ENCODE measurements at regions not wholly inside any gene's neighbourhood (a gene's known extent, or its start where the extent isn't known, plus 50 kb on each side); places are given as distances from the start of the nearest gene placed in this dataset.
"Not testable (repeated sequence)": the region's sequence is repeated elsewhere in the genome, so short reads cannot be mapped to it uniquely, and the experiment has no call there.

DNA sequence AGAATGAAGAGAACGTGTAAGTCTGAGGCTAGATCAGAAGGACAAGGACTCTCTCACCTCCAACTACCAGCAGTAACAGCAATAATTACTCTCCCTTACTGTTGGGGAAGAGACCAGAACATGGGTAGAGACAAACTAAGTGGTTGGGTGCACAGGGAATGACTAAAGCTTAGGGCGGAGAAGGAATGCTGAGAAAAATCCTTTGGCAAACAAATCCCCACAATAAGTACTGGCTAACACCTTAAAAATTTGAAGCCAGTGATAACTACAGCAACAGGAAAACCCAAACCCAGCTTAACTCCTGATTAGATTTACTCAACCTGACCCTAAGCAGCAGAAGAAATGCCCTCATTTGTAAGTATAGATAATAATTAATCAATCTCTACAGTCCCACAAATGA, 759.0 kb downstream of the AACS start:
- no peak for DNase-seq

DNA sequence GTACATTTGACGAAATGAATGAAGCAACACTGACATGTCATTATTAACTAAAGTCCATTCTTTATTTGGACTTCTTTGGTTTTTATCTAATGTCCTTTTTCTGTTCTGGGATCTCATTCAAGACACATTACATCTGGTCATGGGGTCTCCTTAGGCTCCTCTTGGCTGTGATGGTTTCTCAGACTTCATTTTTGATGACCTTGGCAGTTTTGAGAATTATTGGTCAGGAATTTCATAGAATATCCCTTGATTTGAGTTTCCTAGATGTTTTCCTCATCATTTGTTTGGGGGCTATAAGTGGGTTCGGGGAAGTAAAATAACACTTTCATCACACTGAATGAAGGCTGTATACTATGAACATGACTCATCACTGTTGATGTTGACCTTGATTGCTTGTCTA, 770.6 kb downstream of the AACS start:
- no peak for DNase-seq

DNA sequence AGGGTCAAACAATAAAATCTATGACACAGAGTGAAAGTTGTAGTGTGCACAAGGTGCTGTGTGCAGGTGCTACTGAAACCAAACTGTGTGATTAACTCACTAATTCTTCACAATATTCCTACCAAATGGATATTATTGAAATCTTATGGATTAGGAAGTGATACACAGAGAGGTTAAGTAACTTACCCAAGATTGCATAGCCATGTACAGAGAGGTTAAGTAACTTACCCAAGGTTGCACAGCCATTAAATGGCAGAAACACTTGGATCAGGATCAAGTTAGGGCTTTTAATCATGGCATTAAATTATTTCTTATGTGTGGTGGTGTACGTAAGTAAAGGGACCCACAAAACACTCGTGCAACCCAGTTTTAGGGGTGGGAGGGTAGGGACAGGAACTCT, 771.4 kb downstream of the AACS start:
- no peak for DNase-seq

DNA sequence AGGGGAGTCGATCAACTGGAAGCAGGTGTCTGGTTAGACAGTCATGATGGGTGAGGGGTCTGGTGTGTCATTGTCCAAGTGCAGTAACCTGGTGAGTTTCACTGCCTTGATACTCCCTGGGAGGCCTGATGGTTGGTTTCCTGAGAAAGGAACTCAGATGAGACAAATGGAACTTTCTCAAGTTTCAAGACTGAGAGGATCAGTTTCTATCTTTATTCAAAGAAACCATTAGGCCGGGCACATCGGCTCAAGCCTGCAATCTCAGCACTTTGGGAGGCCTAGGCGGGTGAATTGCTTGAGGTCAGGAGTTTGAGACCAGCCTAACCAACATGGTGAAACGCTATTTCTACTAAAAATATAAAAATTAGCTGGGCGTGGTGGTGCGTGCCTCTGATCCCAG, 776.1 kb downstream of the AACS start:
- DNase-seq = no peak

DNA sequence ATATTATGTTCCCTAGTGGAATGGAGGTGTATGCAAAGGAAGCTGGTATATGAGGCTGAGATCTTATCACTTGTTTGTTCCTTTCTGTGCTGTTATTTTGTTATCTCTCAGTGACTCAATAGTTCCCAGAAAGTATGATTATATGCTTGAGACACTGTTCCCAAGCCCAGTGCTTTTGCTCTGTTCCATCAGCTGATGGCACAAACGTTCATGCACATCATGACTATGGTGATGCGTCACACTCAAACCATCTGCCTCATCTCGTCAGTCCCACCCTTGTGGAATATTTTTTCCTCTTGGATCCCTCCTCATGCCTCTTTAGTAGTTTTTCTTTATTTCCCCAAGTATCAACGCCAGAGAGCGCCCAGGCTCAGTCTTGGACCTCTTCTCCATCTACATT, 786.9 kb downstream of the AACS start:
- DNase-seq = no peak

DNA sequence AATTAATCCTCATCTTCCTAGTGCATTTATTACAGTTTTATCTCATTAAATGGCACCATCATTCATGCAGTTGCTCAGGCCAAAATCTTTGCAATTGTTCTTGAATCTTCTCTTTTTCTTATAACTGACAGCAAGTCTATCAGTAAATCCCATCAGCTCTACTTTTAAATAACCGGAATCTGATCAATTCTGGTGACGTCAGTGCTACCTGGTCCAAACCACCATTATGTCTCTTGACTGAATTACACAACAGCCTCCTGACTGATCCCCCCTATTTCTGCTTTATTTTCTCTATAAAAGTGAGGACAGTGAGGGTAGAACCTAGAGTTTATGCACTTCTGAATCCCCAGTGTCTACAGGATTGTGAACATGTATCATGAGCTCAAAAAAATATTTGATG, 787.4 kb downstream of the AACS start:
- no peak for DNase-seq

DNA sequence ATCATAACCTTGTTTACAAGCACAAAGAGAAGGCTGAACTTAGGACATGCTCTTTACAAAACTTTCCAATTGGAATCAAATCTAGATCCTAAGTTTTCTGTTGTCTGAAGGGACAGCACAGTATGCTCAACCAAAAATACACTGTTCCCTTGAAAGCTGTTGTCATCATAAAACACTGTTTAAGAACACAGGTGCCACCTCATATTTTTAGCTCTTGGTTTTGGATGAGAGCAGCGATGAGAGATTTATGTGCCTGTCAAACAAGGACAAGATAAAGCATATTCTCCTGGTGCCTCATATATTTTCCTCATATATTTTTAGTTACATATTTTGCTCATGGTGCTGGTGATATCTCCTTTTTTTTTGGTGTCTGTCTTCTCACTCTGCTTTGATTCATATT, 788.4 kb downstream of the AACS start:
- DNase-seq = no peak

DNA sequence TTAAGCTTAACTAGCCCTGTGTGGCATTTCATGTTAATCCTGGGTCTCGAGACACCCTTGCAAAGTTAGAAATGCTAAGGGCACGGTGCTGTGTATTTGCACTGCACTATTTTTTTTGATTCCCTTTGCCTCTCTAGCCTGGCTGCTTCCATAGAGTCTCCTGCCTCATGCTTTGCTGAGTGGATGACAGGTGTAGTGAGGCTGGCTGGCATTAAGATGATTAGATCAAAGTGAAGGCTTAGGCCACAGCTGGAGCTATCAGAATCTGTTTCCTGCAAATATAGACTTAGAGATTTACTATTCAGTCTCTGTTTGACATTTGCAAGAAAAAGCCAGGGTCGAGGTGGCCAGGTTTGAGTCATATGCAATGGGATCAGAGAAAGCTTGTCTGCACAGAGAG, 791.1 kb downstream of the AACS start:
- no peak for DNase-seq

DNA sequence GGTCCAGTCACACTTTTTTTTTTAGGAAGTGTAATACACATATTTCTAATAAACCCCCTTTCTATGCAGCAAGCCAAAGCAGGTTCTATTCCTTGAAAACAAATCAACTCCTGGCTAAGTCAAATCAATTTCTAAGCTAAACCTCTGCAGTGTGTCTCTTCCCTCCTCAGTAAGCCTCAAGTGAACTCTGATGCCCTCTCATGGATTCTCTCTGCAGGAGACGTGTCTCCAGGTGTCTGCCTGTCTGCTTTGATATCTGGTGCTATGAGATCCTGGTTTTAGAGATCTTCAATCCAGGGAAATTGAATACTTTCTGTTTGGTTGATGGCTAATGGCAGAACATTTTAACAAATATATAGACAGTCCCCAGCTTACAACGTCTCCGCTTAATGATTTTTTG, 791.7 kb downstream of the AACS start:
- no peak for DNase-seq

DNA sequence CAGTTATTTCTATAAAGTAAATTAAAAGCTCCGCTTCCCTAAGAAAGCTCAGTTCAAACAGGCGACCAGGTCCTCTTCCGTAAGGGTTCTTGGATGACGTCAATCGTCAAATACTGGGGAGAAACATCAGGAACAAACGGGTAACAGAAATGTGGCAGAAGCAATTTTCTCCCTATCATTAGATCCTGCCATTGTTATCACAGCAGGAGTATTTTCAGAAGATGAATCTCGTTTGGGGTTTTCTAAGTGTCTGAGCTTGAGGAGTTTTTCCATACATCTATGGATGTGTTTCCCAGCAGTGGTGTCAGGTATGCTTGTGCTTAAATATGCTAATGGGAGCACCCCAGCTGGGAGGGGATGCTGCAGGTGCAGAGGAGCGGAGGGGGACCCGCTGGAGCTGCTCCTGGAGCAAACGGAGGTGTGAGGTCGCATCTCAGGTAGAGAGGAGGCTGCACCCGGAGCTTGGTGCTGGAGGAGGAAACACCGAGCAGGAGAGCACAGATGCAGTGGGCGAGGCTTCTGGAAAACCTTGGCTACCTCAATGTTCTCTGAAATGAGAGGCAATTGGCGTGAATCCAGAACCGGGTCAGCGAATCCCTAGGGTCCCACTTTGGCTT, 795.5 kb downstream of the AACS start:
- DNase-seq = no peak

DNA sequence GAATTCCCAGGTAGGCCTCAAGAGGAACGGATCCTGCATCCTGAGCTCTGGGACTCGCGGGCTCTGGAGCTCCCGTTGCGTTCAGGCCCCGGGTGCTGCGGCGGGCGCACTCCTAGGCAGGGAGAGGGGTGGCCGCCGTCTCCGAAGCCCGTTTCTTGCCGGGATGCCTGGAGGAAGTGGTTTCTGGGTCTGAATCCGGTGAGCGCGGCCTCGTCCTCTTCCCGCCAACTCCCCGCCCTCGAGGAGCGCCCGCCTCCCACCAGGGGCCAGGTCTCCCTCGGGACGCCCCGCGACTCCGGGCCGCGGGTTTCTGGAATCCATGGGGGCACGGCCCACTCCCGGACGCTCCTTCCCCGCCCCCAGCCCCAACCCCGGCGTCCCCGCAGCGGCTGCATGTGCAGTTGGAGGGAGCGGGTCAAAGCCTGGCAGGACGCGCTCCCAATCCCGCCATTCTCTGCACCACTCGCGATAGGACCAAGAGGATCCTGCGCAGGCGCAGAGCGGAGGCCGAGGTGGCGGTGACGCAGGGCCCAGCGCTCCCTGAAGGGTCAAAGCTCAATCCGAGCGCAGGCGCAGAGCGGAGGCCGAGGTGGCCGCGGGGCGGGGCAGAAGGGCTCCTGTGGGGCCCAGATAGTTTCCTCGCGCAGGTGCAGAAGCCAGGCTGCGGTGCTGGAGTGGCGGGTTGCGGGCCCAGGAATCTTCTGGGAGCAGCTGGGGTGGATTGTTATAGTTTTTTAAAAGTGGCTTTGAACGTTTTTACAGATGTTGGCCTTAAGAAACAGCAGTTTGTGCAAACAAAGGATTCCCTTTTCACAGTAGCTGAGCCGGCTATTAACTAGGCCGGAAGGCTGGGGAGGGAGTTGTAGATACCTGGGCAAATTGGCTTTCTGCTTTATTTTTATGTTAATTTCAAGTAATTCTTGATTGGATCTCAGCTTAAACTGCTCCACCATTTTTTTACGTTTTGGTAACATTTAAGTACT, 796.4 kb downstream of the AACS start:
- no peak for DNase-seq

DNA sequence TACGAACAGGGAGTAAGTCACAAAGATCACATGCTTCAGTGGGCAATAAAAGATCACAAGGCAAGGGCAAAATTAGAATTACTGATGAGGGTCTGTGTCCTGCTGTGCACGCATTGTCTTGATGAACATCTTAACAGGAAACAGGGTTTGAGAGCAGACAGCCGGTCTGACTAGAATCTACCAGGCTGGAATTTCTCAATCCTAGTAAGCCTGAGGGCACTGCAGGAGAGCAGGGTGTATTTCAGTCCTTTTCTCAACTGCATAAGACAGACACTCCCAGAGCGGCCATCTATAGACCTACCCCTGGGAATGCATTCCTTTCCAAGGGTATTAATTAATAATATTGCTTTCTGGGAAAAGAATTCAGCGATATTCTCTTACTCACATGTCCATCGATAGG, 800.0 kb downstream of the AACS start:
- not testable (repeated sequence) for DNase-seq

DNA sequence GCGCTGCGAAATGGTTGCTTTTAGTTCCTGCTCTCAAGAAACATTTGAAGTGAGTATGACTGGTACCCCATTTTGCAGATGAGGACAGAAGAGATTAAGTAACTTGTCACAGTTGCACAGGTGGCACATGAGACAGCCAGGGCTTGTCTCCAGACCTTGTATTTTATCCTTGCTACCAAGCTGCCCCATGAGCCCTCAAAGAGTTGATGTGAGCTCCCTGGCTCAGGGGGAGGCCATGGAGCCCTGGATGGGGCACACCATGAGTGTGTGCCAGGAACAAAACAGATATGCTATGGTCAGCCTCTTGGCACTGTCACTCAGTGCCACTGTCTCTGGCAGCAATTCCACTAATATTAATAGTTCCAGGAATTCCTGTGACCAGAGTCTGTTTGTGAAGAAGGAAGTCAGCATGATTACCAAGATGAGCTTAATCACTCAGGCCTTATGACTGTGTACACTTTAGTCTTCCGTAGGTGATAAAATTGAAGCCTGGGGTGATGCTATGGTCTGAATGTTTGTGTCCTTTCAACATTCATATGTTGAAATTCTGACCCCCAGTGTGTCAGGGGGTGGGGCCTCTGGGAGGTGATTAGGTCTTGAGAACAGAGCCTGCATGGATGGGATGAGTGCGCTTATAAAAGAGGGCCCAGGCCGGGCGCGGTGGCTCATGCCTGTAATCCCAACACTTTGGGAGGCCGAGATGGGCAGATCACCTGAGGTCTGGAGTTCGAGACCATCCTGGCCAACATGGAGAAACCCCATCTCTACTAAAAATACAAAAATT, 806.8 kb downstream of the AACS start:
- no peak for DNase-seq

DNA sequence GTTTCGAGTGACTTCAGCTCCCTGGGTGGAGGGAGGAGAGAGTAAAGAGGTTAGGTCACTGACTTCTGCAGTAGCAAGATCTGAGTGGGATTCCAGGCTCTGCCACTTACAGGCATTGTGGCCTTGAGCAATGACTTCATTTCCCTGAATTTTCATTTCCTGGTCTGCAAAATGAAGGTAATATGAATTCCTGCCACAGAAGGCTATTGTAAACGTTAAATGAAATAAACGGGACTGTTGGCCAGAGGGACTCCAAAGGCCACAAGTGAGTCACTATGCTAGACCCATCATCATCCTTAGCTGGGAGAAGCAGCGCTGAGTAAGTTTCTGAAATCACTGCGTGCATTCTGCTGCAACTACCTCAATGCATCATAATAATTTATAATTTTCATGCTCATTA, 807.8 kb downstream of the AACS start:
- no peak for DNase-seq

DNA sequence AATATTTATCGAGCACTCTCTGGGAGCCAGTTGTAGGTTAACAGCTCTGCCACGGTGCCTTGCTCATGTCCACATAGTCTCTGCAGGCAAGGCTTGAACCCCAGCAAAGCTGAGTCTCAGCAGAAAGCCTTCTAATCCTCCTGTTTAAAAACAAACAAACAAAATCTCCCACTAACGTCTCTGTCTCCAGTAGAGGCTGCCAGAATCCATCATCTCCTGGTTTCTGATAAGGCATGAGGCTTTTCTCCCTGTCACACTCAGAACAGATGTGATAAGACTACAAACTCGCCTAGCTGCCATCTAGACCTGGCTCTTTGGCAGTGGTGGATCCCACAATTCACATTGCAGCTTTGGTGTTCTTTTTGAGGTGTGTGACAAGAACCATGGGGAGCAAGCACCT, 813.2 kb downstream of the AACS start:
- DNase-seq = no peak

DNA sequence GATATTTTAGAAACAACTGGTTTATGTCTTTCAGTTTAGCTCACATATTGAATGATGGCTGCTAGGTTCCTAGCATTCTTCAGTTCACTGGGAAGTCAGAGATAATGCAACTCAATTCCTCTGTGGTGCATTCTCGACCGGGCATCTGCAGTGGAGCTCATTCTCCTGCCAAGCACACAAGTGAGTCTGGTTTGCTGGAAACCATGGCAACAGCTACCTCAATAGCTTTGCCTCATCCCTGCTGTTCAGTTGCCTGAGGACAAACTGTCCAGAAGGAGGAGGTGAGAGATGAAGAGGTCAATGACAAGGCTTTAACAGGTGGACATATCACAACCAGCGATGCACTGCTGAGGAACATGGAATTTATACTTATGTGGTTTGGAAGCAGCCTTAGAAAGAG, 816.9 kb downstream of the AACS start:
- no peak for DNase-seq

DNA sequence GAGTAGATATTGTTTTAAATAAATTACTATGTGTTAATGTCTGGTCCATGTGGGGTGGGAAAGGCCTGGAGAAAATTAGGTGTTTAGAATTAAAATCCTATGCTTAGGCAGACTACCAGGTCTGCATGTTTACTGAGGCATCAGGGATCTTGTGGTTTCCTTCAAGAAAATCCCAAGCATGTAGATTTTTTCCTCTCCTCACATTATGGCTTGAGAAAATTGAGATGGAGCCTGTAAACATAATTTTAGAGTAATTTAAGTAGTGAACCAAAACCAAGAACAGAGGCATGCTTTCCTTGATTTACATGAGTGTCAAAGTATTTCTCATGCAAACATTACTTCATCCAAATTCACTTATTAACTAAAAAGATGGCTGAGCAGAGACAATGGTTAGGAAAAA, 823.7 kb downstream of the AACS start:
- DNase-seq = no peak

DNA sequence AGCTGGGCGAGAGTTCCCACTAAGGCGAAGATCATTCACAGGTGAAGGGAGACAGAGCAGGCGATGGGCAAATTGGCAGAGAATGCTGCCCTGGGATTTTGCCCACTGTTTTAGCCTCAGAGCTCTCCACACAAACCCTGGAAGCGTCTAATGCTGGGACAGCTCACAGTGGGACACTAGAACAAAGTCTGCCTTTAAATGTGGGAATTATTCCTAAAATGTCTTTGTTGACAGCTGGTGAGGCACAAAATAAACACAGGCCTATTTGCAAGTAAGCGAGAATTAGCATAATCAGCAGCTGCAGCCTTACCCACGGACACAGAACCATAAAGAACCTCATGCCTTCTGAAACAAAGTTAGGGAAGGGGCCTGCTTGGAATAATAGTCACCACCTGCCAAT, 824.5 kb downstream of the AACS start:
- no peak for DNase-seq

DNA sequence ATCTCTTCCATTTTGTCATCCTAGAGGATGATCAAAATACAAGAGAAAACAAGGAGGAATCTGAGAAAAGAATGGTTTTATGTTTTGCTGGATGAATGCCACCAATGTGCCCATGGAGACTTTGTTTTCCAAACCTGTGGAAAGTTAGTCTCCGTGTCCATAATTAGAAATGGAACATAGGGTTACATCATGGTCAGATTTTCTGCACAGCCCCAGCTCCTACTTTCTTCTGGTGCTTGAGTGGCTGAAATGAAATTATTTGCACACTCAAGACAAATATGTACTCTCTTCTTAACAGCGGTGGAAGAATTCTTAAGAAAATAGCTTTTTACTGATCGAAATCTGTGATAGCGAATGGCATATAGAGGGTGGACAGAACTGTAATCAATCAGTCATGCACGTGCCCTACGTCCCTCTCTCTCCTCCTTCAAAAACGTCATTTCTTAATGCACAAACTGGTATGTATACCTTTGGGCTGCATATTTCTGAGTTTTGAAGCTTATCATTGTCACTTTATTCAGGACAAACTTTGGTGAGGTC, 825.2 kb downstream of the AACS start:
- DNase-seq = no peak

DNA sequence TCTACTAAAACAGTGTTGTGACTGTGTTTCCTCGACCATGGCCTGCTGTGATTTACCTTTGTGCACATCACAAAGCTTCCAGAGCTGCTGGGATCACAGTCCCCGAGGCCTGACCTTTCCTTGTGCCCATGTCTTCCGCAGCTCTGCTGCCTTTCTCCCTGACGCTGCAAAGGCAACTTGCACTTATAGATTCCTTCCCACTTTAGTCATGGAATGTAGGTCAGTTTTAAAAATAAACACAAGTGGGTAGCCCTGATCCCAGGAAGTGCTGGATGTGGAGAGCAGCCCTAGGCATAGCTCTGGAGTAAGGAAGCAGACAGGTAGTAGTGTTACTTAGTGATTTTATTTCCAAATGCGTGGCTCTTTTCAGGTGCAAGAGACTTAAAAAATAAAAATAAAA, 825.7 kb downstream of the AACS start:
- no peak for DNase-seq

DNA sequence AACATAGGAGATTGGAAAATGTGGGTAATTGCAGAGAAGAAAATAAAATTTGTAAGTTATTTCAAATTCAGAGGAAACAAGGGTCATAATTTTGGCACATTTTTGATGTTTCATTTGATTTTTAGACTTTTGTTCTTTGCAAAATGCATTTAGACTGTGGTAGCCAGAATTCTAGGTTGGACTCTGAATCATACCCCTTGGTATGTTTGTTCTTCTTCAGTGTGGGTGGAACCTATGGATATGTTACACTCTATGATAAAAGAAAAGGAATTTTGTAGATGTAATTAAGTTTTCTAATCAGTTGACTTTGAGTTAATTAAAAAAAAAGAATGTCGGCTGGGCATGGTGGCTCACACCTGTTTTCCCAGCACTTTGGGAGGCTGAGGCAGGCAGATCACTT, 827.0 kb downstream of the AACS start:
- no peak for DNase-seq

DNA sequence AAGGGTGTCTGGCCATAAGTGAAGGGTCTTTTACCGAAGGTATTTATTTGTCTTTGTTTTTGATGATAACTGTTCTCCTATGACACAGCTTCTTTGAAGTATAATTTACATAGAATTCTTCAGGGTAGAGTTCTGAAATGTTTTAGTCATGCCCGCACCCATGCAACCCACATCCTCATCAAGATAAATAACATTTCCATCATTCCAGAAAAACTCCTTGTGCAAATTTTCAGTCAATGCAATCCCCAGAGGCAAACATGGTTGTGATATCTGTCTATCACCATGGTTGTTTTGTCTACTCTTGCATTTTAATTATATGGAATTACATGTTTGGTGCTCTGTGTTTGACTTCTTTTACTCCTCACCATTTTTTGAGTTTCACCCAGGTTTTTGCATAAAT, 837.8 kb downstream of the AACS start:
- DNase-seq = no peak

DNA sequence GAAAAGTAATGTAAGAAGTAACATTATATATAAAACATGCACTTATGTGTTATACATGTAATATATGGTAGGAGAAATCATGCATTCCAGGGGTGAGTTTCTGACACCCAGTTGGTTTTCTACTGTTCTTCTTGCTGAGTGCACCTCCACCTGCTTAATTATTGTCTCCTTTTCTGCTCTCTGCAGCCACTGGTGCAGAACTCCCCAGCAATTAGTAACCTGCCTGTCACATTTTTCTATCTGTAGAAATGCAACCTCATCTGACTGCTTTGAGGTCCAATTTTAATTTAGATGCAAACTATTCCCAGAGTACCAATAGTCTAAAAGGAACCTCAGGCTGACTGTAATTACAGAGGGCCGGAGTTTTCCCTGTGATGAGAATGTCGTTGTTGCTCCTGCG, 842.1 kb downstream of the AACS start:
- no peak for DNase-seq
